Activated naive CD4-positive, alpha-beta T cell treated with anti-CD3 and anti-CD28 coated beads, Interleukin-2, amount 50 U/mL, for 16 hours (primary cell): ENCODE measurements at regions not wholly inside any gene's neighbourhood (a gene's known extent, or its start where the extent isn't known, plus 50 kb on each side); places are given as distances from the start of the nearest gene placed in this dataset.
"Not testable (repeated sequence)": the region's sequence is repeated elsewhere in the genome, so short reads cannot be mapped to it uniquely, and the experiment has no call there.

Experiments used
- DNase-seq: peaks from one replicate; pipeline ENCODE4 v3.0.0-alpha.2; 2020

- DNase-seq = no peak
These were observed 55.9 kb downstream of the BAMBI start for GRCh38 chr10:28733245-28733644.

- no peak for DNase-seq
These were observed 56.3 kb downstream of the BAMBI start for GRCh38 chr10:28733647-28734046.

GRCh38 chr10:28734938-28735759, 57.8 kb downstream of the BAMBI start:
- no peak for DNase-seq

GRCh38 chr10:28737096-28737495, 59.8 kb downstream of the BAMBI start:
- DNase-seq = no peak

GRCh38 chr10:28738200-28738599, 60.9 kb downstream of the BAMBI start:
- no peak for DNase-seq

GRCh38 chr10:28743576-28743975, 66.3 kb downstream of the BAMBI start:
- DNase-seq = no peak

GRCh38 chr10:28744069-28744768, 66.9 kb downstream of the BAMBI start:
- no peak for DNase-seq

- DNase-seq = no peak
These were observed 77.8 kb downstream of the BAMBI start for GRCh38 chr10:28754930-28755718.

GRCh38 chr10:28761084-28761846, 83.9 kb downstream of the BAMBI start:
- no peak for DNase-seq

GRCh38 chr10:28763471-28764170, 86.3 kb downstream of the BAMBI start:
- no peak for DNase-seq

- no peak for DNase-seq
These were observed 88.3 kb downstream of the BAMBI start for GRCh38 chr10:28765641-28766040.

- no peak for DNase-seq
These were observed 90.9 kb downstream of the BAMBI start for GRCh38 chr10:28768227-28768626.

- DNase-seq = no peak
These were observed 91.8 kb downstream of the BAMBI start for GRCh38 chr10:28769091-28769604.

- DNase-seq = not testable (repeated sequence)
These were observed 94.3 kb downstream of the BAMBI start for GRCh38 chr10:28771580-28772090.

- DNase-seq = no peak
These were observed 97.0 kb downstream of the BAMBI start for GRCh38 chr10:28774051-28774995.

- no peak for DNase-seq
These were observed 98.5 kb downstream of the BAMBI start for GRCh38 chr10:28775773-28776172.

- no peak for DNase-seq
These were observed 99.2 kb downstream of the BAMBI start for GRCh38 chr10:28776519-28776918.

GRCh38 chr10:28777911-28778310, 100.6 kb downstream of the BAMBI start:
- DNase-seq = no peak

GRCh38 chr10:28778524-28778923, 101.2 kb downstream of the BAMBI start:
- DNase-seq = no peak

- no peak for DNase-seq
These were observed 104.0 kb downstream of the BAMBI start for GRCh38 chr10:28781296-28781695.
